SU-DHL-6 (cell line): ENCODE measurements at regions not wholly inside any gene's neighbourhood (a gene's known extent, or its start where the extent isn't known, plus 50 kb on each side); places are given as distances from the start of the nearest gene placed in this dataset.

Experiments
- EZH2phosphoT487 ChIP-seq: fragments of 200-600 bp; sonication (generic), shearing (Covaris generic); conservative IDR thresholded peaks from 2 replicates; pipeline ENCODE4 v1.6.1; 2018; ENCODE audit warnings: mild to moderate bottlenecking, antibody characterized with exemption, low read length, moderate library complexity, mixed read lengths
- TF ChIP-seq, protein P1 (sequence below): fragments of 200-600 bp; sonication (generic); IDR thresholded peaks from one replicate; pipeline ENCODE4 v1.5.1; 2017; ENCODE audit warnings: antibody characterized with exemption, mild to moderate bottlenecking, low read length, moderate library complexity; ENCODE audit not compliant: insufficient read depth, poor library complexity, severe bottlenecking

GRCh38 chr1:221437171-221437570 is 304.7 kb downstream of the DUSP10 start:
- TF ChIP-seq, protein P1, sequence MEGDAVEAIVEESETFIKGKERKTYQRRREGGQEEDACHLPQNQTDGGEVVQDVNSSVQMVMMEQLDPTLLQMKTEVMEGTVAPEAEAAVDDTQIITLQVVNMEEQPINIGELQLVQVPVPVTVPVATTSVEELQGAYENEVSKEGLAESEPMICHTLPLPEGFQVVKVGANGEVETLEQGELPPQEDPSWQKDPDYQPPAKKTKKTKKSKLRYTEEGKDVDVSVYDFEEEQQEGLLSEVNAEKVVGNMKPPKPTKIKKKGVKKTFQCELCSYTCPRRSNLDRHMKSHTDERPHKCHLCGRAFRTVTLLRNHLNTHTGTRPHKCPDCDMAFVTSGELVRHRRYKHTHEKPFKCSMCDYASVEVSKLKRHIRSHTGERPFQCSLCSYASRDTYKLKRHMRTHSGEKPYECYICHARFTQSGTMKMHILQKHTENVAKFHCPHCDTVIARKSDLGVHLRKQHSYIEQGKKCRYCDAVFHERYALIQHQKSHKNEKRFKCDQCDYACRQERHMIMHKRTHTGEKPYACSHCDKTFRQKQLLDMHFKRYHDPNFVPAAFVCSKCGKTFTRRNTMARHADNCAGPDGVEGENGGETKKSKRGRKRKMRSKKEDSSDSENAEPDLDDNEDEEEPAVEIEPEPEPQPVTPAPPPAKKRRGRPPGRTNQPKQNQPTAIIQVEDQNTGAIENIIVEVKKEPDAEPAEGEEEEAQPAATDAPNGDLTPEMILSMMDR = no peak
- no peak for TF ChIP-seq EZH2phosphoT487
